ENCODE measurements at regions not wholly inside any gene's neighbourhood (a gene's known extent, or its start where the extent isn't known, plus 50 kb on each side); places are given as distances from the start of the nearest gene placed in this dataset.

DNA sequence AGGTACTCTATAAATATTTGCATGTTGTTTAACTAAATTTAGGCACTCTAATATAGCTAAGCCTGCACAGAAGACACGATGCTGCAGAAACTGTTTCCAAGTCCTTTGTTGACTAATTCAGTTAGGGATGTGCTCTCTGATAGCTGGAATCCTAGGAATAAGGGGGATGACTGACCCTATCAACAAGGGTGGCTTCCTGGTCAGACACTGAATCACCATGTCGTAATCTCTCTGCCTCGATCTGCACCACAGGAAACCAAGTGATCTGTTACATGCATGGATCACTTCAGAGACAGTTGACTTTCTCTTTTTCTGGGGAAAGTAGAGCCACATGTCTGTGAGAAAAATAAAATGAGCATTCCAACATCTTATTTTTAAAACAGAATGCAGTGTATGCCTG is 169.1 kb downstream of the GUCY2F start:
- DNase-seq (ENCODE audit: low spot score): no peak

DNA sequence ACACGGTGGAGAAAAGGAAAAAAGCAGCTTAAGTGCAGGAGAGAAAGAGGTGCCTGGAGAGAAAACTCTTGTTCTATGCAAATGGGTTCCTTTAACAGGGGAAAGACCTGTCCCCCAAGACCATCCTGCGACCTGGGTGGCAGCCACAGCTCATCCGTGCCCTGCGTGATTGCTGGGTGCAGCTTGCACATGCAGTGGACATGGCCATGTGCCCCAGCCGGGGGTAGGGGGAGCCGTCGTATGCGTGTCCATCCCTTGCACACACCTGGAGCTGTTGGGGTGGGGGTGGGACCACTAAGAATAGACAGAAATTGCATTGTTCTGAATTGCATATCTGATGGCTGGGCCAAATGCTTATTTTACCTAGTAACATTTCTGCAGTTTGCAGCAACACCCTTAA is 171.9 kb downstream of the GUCY2F start:
- no peak for DNase-seq (ENCODE audit: low spot score)

DNA sequence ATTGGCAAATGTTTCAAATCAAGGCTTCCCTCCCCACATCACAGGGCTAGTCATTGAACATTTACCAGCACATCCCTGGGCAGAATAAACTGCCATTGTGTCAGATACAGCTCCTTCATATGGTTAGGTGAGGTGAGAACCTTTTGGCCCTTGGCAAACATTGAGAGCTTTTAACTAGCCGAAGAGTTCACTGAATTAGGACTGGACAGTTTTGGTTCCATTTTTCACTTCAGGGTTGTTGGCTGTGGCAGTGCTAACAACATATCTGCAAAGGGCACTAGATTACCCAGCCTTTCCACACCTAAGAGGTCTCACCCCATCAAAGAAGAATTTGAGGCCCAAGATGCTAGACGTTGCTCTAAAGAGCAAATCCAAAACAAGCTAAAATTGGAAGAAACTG is 180.7 kb downstream of the GUCY2F start:
- DNase-seq (ENCODE audit: low spot score): no peak

DNA sequence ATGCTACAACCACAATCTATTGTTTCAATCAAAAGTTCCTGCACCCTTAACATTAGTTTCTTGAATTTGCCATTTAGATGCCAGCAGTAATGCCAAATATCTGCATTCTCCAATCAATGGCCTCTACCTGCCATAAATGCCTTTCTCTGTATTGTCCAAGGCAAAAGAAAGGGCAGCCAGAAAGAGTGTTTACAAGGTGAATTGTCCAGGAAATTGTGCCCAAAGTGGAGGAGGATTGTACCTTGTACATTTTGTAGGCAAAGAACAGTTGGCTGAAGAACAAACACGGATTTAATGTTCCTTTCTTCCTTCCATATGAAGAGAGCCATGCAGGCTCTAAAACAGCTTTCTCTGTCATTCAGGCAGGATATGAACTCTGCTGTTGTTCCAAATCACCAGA is 181.5 kb downstream of the GUCY2F start:
- no peak for DNase-seq (ENCODE audit: low spot score)

DNA sequence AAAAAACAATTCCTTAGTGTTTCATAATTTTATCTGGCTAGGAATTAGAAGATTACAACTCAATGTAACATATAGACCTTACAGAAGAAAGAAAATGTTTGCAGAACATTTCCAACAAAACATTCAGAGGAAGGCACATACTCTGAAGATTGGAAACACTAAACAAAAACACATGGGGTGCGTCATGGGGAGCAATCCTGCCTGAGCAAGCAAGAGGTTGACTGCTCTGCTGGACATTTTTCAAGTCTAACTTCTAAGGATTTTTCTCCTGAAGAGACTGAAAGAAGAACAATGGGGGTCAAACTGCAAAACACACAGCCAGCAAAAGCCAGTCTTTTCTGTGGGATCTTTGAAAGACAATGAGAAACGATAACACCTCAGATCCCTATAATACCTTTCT is 182.8 kb downstream of the GUCY2F start:
- no peak for DNase-seq (ENCODE audit: low spot score)

DNA sequence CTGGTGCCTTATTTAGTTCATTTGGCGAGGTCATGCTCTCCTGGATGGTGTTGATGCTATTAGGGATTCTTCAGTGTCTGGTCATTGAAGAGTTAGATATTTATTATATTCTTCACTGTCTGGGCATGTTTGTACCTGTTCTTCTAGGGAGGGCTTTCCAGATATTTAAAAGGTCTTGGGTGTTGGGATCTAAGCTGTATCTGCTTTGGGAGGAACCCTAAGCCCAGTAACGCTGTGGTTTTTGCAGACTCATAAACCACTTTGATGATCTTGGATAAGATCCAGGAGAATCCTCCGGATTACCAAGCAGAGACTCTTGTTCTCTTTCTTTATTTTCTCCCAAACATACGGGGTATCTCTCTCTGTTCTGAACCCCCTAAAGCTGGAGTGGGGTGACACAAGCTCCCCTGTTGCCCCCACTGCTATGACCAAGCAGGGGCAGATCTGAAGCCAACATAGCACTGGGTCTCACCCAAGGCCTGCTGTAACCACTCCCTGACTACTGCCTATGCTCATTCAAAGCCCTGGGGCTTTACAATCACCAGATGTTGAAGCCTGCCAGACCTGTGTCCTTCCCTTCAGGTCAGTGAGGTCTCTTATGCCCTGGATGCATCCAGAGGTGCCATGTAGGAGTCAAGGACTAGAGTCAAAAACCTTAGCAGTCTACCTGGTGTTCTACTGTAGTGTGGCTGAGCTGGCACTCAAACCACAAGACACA is 187.6 kb downstream of the GUCY2F start:
- no peak for DNase-seq (ENCODE audit: low spot score)

DNA sequence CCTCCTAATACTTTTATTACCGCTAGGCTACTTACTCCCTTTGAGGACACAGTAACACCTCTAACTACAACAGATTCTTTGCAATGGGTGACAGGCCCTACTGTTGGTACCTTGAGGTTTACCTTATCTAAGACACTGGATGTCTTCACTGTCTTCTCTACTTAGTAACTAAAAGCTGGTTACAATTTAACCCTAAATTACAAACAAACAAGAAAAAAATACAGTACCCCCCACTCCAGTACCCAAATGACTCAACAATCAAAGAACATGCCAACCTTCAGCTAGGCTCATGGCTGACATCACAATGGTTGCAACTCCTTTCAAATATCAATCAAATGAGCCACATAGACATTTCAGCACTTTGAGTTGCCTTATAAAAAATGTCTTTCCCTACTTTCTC is 198.0 kb downstream of the GUCY2F start:
- DNase-seq (ENCODE audit: low spot score): no peak

DNA sequence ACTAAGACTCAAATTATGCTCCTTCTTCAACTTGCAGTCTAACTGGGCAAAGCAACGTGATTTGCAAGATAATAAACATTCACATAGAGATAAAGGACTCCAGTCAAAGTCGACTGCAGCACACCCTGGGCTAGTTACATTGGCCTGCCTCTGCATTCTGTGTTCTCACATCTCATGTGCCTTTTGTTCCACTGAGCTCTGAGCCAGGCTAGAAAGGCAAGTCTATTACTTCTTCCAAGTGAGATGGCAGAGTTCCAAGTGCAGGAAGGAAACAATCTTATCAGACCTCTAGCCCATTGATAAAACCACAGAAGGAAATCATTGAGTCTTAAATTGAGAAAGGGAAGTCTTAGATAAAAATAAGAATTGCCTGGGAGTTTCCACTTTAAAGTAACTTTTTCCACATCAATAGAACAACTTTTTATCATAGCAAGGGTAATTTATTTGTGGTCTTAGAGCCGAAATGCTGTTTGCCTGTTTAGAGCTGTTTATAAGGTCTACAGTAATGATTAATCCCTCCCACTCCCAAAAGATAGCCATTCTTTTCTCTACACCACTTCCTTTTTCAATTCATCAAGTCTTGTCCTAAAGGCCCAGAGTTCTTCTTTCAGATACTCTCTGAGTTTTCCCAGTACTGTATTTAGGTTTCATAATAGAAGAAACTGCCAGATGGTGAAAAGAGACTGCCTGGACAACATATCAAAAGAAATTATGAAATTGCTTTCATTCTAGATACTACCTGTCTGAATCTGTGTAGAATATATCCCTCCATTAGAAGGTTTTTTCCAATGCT is 200.2 kb downstream of the GUCY2F start:
- no peak for DNase-seq (ENCODE audit: low spot score)

DNA sequence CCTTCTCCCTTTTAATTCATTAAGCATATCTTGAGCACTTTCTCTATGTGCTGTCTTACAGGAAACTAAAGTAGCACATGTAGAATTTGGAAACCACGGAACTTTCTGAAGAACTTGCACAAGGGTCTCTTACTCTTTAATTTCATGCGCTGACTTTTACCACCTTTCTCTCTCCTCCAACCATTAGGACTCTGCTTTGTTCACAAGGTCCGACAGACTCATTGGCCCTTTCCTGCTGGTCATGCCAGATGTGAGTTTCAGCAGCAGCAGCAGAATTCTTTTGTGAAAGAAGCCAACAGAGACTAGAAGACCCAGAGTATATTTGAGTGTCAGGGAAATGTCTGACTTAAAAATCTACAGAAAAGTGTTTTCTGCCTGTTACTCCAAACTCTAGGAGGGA is 207.1 kb downstream of the GUCY2F start:
- no peak for DNase-seq (ENCODE audit: low spot score)

DNA sequence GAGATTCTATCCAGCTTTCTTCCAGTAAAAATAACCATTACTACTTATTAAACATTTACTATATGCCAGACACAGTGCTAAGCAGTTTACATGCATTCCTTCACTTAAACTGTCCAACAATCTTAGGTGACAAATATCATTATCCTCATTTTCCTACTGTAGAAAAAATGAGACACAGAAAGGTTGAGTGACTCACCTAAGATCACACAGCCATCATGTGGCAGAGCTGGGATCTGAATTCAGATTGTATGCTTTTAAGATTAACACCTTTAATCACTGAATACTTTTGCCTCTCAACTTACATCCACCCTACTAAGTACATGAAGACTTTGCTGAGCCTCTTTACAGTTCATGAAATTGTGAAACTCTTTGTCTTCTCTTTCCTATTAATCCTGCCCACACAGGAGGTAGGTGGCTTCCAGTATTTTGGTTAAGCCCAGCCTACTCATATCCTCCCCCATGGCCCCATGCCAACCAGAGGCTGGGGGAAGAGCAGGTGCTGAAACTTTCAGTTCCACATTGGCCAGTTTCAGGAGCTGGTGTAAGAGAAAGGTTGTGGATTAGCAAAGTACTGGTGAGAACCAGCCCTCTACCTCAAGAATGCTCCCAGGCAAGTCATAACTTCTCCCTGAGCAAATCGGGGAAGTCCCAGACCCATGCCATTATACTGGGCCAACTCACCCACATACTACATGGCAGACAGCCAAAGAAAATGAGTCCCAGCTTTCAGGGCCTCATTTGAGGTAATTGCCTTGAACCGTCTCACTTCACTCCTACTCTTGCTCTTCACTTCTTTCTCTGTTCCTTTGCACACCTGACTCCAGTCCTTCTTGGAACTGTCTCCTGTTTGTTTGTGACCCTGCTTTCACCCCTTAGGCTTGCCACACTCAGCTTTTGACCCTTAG is 211.1 kb downstream of the GUCY2F start:
- DNase-seq (ENCODE audit: low spot score): no peak

DNA sequence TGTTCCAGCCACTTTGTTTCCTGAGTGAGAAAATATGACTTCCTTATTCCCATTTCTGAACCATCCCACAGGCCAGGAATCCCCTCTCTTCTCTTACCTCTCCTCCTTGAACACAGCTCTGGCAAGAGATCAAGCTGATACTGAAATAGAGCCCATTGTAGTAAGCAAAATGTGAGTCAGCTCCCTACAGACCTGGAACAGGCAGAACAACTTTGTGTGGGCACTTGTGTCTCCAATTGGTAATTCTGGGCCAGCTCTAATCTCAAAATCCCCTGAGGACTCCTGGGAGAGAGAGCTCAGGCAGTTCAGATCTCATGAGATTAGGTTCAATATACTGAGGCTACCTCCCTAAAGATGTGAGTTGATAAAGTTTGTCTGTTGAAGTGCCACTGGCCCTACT is 213.5 kb downstream of the GUCY2F start:
- DNase-seq (ENCODE audit: low spot score): no peak

DNA sequence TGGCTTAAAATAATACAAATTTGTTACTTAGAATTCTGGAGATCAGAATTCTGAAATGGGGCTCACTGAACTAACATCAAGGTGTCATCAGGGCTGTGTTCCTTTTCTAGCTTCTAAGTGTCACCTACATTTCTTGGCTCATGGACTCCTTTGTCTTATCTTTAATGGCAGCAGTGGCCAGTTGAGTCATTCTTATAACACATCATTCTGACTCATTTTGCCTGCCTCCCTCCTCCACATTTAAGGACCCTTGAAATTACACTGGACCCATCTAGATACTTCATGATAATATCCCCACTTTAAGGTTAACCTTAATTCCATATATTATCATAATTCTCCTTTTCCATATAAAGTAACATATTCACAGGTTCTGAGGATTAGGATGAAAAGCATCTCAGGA is 215.9 kb downstream of the GUCY2F start:
- DNase-seq (ENCODE audit: low spot score): no peak

DNA sequence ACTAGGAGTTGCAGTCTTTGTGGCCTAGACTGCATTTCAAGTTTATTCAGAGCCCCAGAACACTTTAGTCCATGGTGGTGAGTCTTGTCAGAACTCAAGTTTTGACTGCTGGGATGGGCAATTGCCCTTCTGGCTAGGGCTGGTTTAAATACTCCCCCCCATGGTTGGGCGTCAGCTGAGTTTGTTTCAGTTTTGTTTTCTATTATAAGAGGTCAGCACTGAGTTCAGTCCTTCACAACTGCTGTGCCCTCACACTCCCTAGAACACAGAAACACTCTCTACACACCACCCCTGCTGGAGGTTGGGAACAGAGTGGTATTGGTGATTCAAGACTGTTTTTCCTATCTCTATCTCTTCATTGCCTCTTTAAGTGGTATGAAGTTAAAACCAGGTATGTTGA is 217.0 kb downstream of the GUCY2F start:
- no peak for DNase-seq (ENCODE audit: low spot score)

DNA sequence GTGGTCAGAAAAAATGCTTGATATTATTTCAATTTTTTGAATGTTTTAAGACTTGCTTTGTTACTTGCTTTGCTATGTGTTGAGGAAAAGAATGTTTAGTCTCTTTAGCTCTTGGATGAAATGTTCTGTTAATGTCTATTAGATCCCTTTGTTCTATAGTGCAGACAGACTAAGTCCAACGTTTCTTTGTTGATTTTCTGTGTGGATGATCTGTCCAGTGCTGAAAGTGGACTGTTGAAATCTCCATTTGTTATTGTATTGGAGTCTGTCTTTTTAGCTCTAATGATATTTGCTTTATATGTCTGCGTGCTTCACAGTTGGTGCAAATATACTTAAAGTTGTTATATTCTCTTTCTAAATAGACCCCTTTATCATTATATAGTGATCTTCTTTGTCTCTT is 220.6 kb downstream of the GUCY2F start:
- DNase-seq (ENCODE audit: low spot score): no peak

DNA sequence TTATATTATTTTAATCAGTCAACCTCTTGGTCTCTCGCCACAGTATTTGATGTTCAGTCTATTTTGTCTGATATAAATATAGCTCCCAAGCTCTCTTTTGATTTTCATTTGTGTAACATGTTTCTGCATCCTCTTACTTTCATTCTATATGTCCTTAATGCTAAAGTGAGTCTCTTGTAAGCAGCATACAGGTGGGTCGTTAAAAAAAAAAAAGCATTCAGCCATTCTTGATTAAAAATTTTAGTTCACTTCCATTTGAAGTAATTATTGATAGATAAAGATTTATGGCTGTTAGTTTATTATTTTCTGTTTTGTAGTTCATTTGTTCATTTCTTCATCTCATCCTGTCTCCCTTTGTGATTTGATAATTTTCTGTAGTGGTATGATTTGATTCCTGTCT is 229.1 kb downstream of the GUCY2F start:
- no peak for DNase-seq (ENCODE audit: low spot score)

DNA sequence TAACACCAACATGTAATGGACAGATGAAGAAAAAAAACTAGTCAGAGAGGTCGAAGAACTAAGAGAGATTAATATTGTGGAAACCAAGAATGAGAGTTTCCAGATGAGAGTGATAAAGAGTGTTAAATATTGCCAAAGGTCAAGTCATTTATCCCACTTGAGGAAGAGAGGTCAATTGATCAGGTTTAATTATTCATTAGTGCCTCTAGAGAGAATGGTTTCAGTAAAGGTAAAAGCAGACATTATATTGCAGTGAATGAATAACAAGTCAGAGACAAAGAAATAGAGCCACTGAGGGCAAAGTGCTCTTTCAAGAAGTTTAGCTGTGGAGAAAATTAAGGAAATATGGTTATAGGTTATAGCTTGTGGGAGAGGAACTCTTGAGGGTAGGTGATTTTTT is 263.1 kb downstream of the GUCY2F start:
- DNase-seq (ENCODE audit: low spot score): no peak

DNA sequence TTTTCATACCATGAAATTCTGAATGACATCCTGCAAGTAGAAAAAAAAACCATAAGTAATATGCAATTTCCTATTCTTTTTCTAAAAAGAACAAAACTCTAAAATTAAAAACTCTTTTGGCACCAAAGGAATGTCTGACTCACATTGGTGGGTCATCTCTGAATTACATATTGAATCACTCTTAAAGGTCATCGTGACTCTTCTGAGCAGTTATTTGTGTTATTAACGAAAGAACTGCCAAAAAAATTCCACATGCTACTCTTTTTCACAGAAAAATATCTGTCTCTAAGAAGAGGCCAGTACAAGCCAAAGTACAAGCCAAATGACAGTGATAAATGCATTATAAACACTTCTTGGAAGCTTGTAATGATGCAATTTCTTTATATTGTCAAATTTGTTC is 282.2 kb downstream of the GUCY2F start:
- DNase-seq (ENCODE audit: low spot score): no peak

DNA sequence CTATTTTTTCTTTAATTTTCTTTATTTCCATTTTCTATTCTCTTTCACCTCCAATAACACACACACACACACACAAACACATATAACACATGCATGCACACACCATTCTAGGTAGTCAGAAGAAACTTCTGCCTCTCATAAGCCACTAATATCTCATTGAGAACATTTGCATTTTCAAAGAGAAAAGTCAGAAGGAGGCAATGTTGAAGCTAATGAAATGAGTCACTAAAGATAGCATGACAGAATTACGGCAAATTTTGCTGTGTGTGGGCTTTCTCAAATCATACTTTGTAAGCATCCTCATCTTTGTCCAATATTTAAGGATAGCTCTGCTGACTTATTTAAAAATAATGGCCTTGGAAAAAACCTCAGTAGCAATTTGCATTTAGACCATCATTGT is 291.3 kb downstream of the GUCY2F start:
- no peak for DNase-seq (ENCODE audit: low spot score)

DNA sequence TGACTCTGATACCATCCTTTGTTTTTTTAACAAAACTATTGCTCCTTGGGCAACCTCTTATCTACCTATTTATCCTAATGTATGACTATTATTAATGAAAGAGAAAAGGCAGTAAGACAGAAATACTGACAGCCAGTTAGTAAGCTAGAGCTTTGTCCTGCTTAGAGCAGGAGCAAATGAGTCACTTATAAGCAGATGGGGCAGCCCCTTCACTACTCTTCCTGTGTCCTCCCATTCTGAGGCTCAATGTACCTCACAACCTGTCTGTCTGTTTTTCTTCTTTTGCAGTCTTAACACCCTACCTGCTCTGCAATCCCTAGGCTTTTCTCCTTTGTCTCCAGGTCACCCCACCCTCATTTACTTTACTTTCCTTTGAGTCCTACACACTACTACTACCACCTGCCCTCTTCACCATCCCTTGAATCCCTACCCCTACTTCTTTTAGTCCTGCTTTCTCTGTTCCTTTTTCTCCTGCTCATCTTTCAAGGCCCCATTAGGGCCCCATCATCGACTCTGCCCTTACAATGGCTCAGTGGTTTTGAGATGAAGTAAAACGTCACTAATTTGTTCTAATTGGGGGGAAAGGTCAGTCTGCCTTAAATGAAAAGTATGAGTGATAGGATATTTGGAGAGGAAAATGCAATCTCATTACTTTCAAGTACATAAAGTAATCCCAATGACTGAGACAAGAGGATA is 294.3 kb downstream of the GUCY2F start:
- DNase-seq (ENCODE audit: low spot score): no peak

DNA sequence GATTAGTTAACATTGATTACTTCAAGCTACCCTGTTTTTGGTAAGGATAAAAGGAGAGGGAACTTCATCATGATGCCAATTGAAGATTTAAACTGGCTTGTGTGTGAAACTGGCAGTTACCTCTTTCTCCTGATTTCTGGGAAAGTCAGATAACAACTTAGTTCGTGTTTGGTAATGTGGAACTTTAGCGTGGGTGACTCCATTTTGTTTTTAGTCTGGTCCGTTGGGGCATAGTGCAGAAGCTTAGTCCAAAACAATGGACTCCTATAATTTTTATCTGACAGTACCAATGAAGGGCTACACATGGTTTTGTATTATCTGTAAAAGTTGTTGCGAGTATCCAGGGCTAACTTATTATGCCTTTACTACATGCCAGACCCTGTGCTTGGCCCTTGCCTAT is 294.9 kb downstream of the GUCY2F start:
- no peak for DNase-seq (ENCODE audit: low spot score)

DNA sequence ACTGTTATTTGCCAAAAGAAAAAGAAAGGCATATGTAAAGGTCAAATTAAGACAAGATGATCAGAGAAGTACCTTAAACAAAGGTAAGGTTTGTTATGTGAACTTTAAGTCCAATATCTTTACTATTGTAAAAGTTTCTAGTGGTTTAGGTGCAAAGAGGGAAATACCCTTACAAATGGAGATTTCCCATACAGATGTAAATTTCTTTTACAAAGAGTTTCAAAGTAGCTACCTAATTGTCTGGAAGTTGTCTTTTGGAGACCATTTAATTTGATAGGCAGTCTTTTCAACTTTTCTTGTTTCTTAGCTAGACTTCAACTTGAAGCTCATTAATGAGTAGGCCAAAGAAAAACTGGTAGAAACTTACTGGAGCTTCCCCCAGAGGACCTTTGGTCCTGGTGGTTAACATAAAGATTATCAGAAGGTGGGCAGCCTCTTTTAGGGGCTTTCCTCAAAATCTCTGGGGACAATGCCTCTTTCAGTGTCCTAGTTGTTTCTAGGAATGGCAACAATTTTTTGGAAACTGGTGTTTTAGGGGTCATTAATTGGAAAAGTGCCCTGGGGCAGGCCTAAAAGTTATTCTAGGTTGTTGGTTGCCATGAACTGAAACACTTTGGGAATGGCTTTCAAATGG is 297.3 kb downstream of the GUCY2F start:
- no peak for DNase-seq (ENCODE audit: low spot score)

All from ecto neural progenitor cell (in vitro differentiated cells).